Panc1 (cell line): ENCODE measurements at regions not wholly inside any gene's neighbourhood (a gene's known extent, or its start where the extent isn't known, plus 50 kb on each side); places are given as distances from the start of the nearest gene placed in this dataset.

Source experiments
- ATAC-seq: fragments of 200-7000 bp; cut with Tn5 transposase; 2 replicates; pipeline ENCODE4 v1.9.1; 2020; ENCODE audit warnings: mild to moderate bottlenecking, moderate library complexity
- BruUV-seq: library from RNA; stranded (reverse); fragments of 400-500 nt; replicated peaks from 2 replicates; lab custom pipeline; 2021; lab: Mats Ljungman, UMichigan
- CTCF ChIA-PET: fragments of 300-600 bp; sonication (Branson Sonifier 250); formaldehyde crosslinking; loops from one replicate; lab custom pipeline; 2022; ENCODE audit warnings: antibody characterized with exemption; lab: Charles Lee
- POLR2A ChIA-PET: fragments of 300-600 bp; sonication (Branson Sonifier 250); formaldehyde crosslinking; loops from one replicate; lab custom pipeline; 2022; ENCODE audit warnings: antibody characterized with exemption; lab: Charles Lee
- DNase-seq: peaks from one replicate; pipeline ENCODE4 v3.0.0-alpha.2; 2010; ENCODE audit warnings: low read depth, low spot score
- H3K27ac ChIP-seq: 2 replicates; pipeline ENCODE4 v1.5.1; 2011; ENCODE audit warnings: mild to moderate bottlenecking, low read length, inconsistent platforms
- H3K27me3 ChIP-seq: fragments of 200-500 bp; sonication (Bioruptor generic); 2 replicates; pipeline ENCODE4 v1.6.0; 2014; ENCODE audit warnings: low read length, inconsistent platforms; ENCODE audit not compliant: control insufficient read depth, insufficient read depth
- H3K36me3 ChIP-seq: fragments of 200-500 bp; sonication (Bioruptor generic); 2 replicates; pipeline ENCODE4 v1.5.1; 2014; ENCODE audit warnings: inconsistent platforms, mild to moderate bottlenecking, low read length, moderate library complexity; ENCODE audit not compliant: control insufficient read depth, insufficient read depth
- H3K4me1 ChIP-seq: 2 replicates; pipeline ENCODE4 v1.5.1; 2011; ENCODE audit warnings: inconsistent platforms, mild to moderate bottlenecking, low read length, moderate library complexity; ENCODE audit not compliant: control insufficient read depth, insufficient read depth
- H3K4me3 ChIP-seq, 2 experiments: 2 replicates each; pipeline ENCODE4 v1.5.1; 2011 to 2012; ENCODE audit warnings: low read depth in 2 of 2, low read length in 2 of 2, mild to moderate bottlenecking in 2 of 2, inconsistent platforms in 1 of 2, moderate library complexity in 1 of 2
- H3K9me3 ChIP-seq: fragments of 200-500 bp; sonication (Bioruptor generic); 2 replicates; pipeline ENCODE4 v1.5.1; 2014; ENCODE audit warnings: low read depth, mild to moderate bottlenecking, inconsistent platforms, low read length, moderate library complexity; ENCODE audit not compliant: control insufficient read depth, insufficient read depth
- CTCF ChIP-seq: fragments of 450-650 bp; IDR thresholded peaks from 2 replicates; pipeline ENCODE4 v1.5.1; 2017; ENCODE audit warnings: mild to moderate bottlenecking
- POLR2AphosphoS5 ChIP-seq: IDR thresholded peaks from 2 replicates; pipeline ENCODE4 v1.6.1; 2012; ENCODE audit warnings: mild to moderate bottlenecking, low read depth, low read length, moderate library complexity
- REST ChIP-seq, 2 experiments: IDR thresholded peaks; 2 replicates each; pipeline ENCODE4 v1.6.1; 2011 to 2012; ENCODE audit warnings: low read depth in 2 of 2, control low read depth in 1 of 2, low read length in 1 of 2, mild to moderate bottlenecking in 1 of 2, moderate library complexity in 1 of 2; ENCODE audit not compliant: insufficient read depth in 1 of 2
- SIN3A ChIP-seq: IDR thresholded peaks from 2 replicates; pipeline ENCODE4 v1.6.1; 2012; ENCODE audit warnings: low read depth, mild to moderate bottlenecking, low read length, moderate library complexity, borderline replicate concordance; ENCODE audit not compliant: insufficient read depth
- TCF7L2 ChIP-seq: IDR thresholded peaks from 2 replicates; pipeline ENCODE4 v1.6.1; 2011; ENCODE audit warnings: mild to moderate bottlenecking, low read depth, low read length, inconsistent platforms
- in situ Hi-C: cut with HindIII; loops from 2 replicates; pipeline ENCODE4 v1.10.0; 2016; ENCODE audit warnings: low sequenced_read_pairs, low pct_unique_long_range_greater_than_20kb
- intact Hi-C: fragments of 100-400 bp; cut with micrococcal nuclease; formaldehyde crosslinking; loops from one replicate; pipeline ENCODE4 v1.10.0; 2022; ENCODE audit not compliant: unreplicated experiment

DNA sequence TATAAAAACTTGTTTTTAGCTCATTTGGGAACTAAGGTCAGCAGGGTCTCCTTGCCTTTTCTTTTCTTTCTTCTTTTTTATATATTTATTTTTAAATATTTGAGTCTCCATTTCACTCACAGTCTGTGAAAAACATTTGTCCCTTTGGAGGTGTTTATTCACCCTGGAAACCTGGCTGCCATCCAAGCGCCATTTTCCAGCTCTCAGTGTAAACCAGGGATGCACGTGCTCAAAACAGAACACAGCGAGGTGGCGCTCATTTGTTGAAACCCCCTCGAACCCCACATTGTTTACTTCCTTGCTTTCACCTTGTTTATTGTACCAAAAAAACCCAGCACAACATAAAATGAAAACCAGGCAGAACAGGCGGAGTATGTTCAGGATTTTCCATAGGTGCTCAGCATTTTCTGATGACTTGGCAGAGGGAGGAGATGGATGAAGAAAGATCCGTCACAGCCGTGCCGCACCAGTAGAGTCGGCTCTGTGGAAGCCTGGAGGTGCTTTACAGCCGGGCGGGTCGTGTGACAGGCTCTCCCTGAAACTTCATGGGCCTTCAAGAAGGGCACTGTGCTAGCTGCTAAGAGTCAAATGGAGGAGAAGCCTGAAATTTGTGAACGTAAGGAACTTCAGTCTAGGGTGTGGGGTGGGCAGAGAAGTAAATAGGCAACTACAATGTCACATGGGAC is 284.4 kb downstream of the FOXL1 start:
- Histone ChIP-seq H3K4me3 (no peak overlapping the region), H3K27me3 (no peaks in the 10 kb centered on the region), H3K27ac (no peak overlapping the region), H3K4me1 (no peaks in the 10 kb centered on the region; the same call in 1 of the 2 replicates), H3K36me3 (no peaks in the 10 kb centered on the region), H3K9me3 (no peaks in the 10 kb centered on the region)
- ATAC-seq (no peak), DNase-seq (no peak)
- TF ChIP-seq CTCF (no peak), SIN3A (no peak), POLR2AphosphoS5 (no peak)
- ChIA-PET POLR2A (no interaction called here), CTCF (no interaction called here)
- no TSS peak for BruUV-seq
- in situ Hi-C loops: no loop called here
- intact Hi-C loops: no loop called here

- POLR2A ChIA-PET: no interaction called here
- TF ChIP-seq SIN3A (no peak), CTCF (no peak), REST (IDR thresholded peaks at IDR 0.05; ENCODE audit: insufficient read depth in 1 of 2, low read depth in 2 of 2, low read length in 1 of 2) (no peak), TCF7L2 (no peak), POLR2AphosphoS5 (no peak)
- H3K4me3 ChIP-seq: no peak overlapping the region
- BruUV-seq: no TSS peak
- ATAC-seq (no peak), DNase-seq (no peak)
- H3K9me3 ChIP-seq: no peaks in the 10 kb centered on the region
- no peak overlapping the region for H3K27ac ChIP-seq
- no peaks in the 10 kb centered on the region; the same call in 1 of the 2 replicates for H3K4me1 ChIP-seq
- in situ Hi-C loops (no loop called here), intact Hi-C loops (no loop called here)
- H3K36me3 ChIP-seq: no peaks in the 10 kb centered on the region
- no peaks in the 10 kb centered on the region; the same call in 1 of the 2 replicates for H3K27me3 ChIP-seq
- CTCF ChIA-PET: no interaction called here
Measured at GRCh38 chr16:86863609-86864008, 285.3 kb downstream of the FOXL1 start.
